Nephron (organoid): ENCODE measurements at regions not wholly inside any gene's neighbourhood (a gene's known extent, or its start where the extent isn't known, plus 50 kb on each side); places are given as distances from the start of the nearest gene placed in this dataset.

ENCODE experiments used
- H3K27ac Mint-ChIP-seq, 3 experiments: 2 replicates each; pipeline ENCODE4 v1.8.0; 2020; ENCODE audit warnings: mixed read lengths in 3 of 3, mild to moderate bottlenecking in 2 of 3, moderate library complexity in 1 of 3
- H3K27me3 Mint-ChIP-seq: 2 replicates; pipeline ENCODE4 v1.8.0; 2021; ENCODE audit warnings: low read depth, mild to moderate bottlenecking, moderate library complexity, mixed read lengths
- H3K36me3 Mint-ChIP-seq: 2 replicates; pipeline ENCODE4 v1.8.0; 2020; ENCODE audit warnings: low read depth, mixed read lengths
- H3K4me1 Mint-ChIP-seq: 2 replicates; pipeline ENCODE4 v1.8.0; 2020; ENCODE audit warnings: mixed read lengths
- H3K4me3 Mint-ChIP-seq, 3 experiments: 2 replicates each; pipeline ENCODE4 v1.8.0; 2020; ENCODE audit warnings: mild to moderate bottlenecking in 3 of 3, mixed read lengths in 3 of 3, moderate library complexity in 2 of 3
- H3K9me3 Mint-ChIP-seq: 2 replicates; pipeline ENCODE4 v1.8.0; 2020; ENCODE audit warnings: mixed read lengths
- CTCF ChIP-seq, 3 experiments: fragments of 200-600 bp; sonication (generic); IDR thresholded peaks; one replicate each; pipeline ENCODE4 v1.5.0; 2021; ENCODE audit warnings: antibody characterized with exemption in 3 of 3; ENCODE audit not compliant: unreplicated experiment in 3 of 3

- Mint-ChIP-seq H3K4me1 (peaks cover 5% of the 10 kb centered on the region), H3K27me3 (peaks cover 3% of the 10 kb centered on the region), H3K4me3 (no peak overlapping the region), H3K27ac (no peak overlapping the region), H3K9me3 (no peaks in the 10 kb centered on the region), H3K36me3 (no peaks in the 10 kb centered on the region)
- TF ChIP-seq CTCF (IDR thresholded peaks at IDR 0.05; ENCODE audit: unreplicated experiment in 3 of 3): no peak
Observed at GRCh38 chr6:105759015-105759414, 327.1 kb upstream of the PRDM1 start.

- H3K27ac Mint-ChIP-seq: no peak overlapping the region
- H3K36me3 Mint-ChIP-seq: no peaks in the 10 kb centered on the region
- peaks cover 11% of the 10 kb centered on the region for H3K4me1 Mint-ChIP-seq
- TF ChIP-seq CTCF (IDR thresholded peaks at IDR 0.05; ENCODE audit: unreplicated experiment in 3 of 3): no peak
- H3K4me3 Mint-ChIP-seq: no peak overlapping the region
- no peaks in the 10 kb centered on the region for H3K9me3 Mint-ChIP-seq
- no peaks in the 10 kb centered on the region for H3K27me3 Mint-ChIP-seq
Observed at GRCh38 chr6:105757512-105758200, 328.5 kb upstream of the PRDM1 start.

GRCh38 chr6:105755885-105756284, 330.3 kb upstream of the PRDM1 start:
- Mint-ChIP-seq H3K36me3 (no peaks in the 10 kb centered on the region), H3K4me1 (peaks cover 11% of the 10 kb centered on the region), H3K4me3 (no peak overlapping the region), H3K9me3 (no peaks in the 10 kb centered on the region), H3K27me3 (no peaks in the 10 kb centered on the region), H3K27ac (no peak overlapping the region)
- no peak for TF ChIP-seq CTCF (IDR thresholded peaks at IDR 0.05; ENCODE audit: unreplicated experiment in 3 of 3)

- no peaks in the 10 kb centered on the region for H3K9me3 Mint-ChIP-seq
- H3K4me1 Mint-ChIP-seq: peaks cover 6% of the 10 kb centered on the region
- no peaks in the 10 kb centered on the region for H3K36me3 Mint-ChIP-seq
- no peak overlapping the region for H3K27ac Mint-ChIP-seq
- no peaks in the 10 kb centered on the region for H3K27me3 Mint-ChIP-seq
- H3K4me3 Mint-ChIP-seq: no peak overlapping the region
- TF ChIP-seq CTCF (IDR thresholded peaks at IDR 0.05; ENCODE audit: unreplicated experiment in 3 of 3): no peak
Observed at GRCh38 chr6:105753620-105754211, 332.4 kb upstream of the PRDM1 start.

GRCh38 chr6:105753207-105753606, 332.9 kb upstream of the PRDM1 start:
- Mint-ChIP-seq H3K36me3 (no peaks in the 10 kb centered on the region), H3K27ac (no peak overlapping the region), H3K4me1 (peaks cover 6% of the 10 kb centered on the region), H3K4me3 (no peak overlapping the region), H3K27me3 (no peaks in the 10 kb centered on the region), H3K9me3 (no peaks in the 10 kb centered on the region)
- TF ChIP-seq CTCF (IDR thresholded peaks at IDR 0.05; ENCODE audit: unreplicated experiment in 3 of 3): no peak

GRCh38 chr6:105750089-105750488, 336.0 kb upstream of the PRDM1 start:
- H3K9me3 Mint-ChIP-seq: no peaks in the 10 kb centered on the region
- no peak for TF ChIP-seq CTCF (IDR thresholded peaks at IDR 0.05; ENCODE audit: unreplicated experiment in 3 of 3)
- H3K4me3 Mint-ChIP-seq: no peak overlapping the region
- no peaks in the 10 kb centered on the region for H3K27me3 Mint-ChIP-seq
- H3K27ac Mint-ChIP-seq: no peak overlapping the region
- no peaks in the 10 kb centered on the region for H3K36me3 Mint-ChIP-seq
- peaks cover 6% of the 10 kb centered on the region for H3K4me1 Mint-ChIP-seq
